WTC11 (cell line): ENCODE measurements at regions not wholly inside any gene's neighbourhood (a gene's known extent, or its start where the extent isn't known, plus 50 kb on each side); places are given as distances from the start of the nearest gene placed in this dataset.

Experiments
- ARID4B ChIP-seq: sonication (generic); formaldehyde crosslinking; IDR thresholded peaks from 2 replicates; pipeline ENCODE4 v1.8.0; 2023; ENCODE audit warnings: missing genetic modification reagents, mild to moderate bottlenecking, borderline replicate concordance
- ATF1 ChIP-seq: sonication (generic); formaldehyde crosslinking; IDR thresholded peaks from 2 replicates; pipeline ENCODE4 v1.8.1; 2023; ENCODE audit warnings: mild to moderate bottlenecking, moderate library complexity, missing genetic modification reagents
- ATF2 ChIP-seq: sonication (generic); formaldehyde crosslinking; IDR thresholded peaks from 2 replicates; pipeline ENCODE4 v1.8.1; 2022; ENCODE audit warnings: low read depth, missing genetic modification reagents, borderline replicate concordance
- CBFB ChIP-seq: sonication (generic); formaldehyde crosslinking; IDR thresholded peaks from 2 replicates; pipeline ENCODE4 v1.8.1; 2022; ENCODE audit warnings: mild to moderate bottlenecking, low read depth, missing genetic modification reagents
- CREB1 ChIP-seq: sonication (generic); formaldehyde crosslinking; IDR thresholded peaks from 2 replicates; pipeline ENCODE4 v1.8.0; 2023; ENCODE audit warnings: mild to moderate bottlenecking, missing genetic modification reagents
- ELF4 ChIP-seq: sonication (generic); formaldehyde crosslinking; IDR thresholded peaks from 2 replicates; pipeline ENCODE4 v1.8.1; 2022; ENCODE audit warnings: low read depth, mild to moderate bottlenecking, moderate library complexity, missing genetic modification reagents
- EMX1 ChIP-seq: fragments of 250-450 bp; sonication (Bioruptor Pico); IDR thresholded peaks from 2 replicates; pipeline ENCODE4 v1.8.0; 2021; ENCODE audit warnings: mild to moderate bottlenecking
- ESRRA ChIP-seq: sonication (generic); formaldehyde crosslinking; IDR thresholded peaks from 2 replicates; pipeline ENCODE4 v1.8.1; 2022; ENCODE audit warnings: mild to moderate bottlenecking, missing genetic modification reagents, borderline replicate concordance
- ETV6 ChIP-seq: sonication (generic); formaldehyde crosslinking; IDR thresholded peaks from 2 replicates; pipeline ENCODE4 v1.8.1; 2022; ENCODE audit warnings: mild to moderate bottlenecking, missing genetic modification reagents
- FOXP1 ChIP-seq: sonication (generic); formaldehyde crosslinking; IDR thresholded peaks from 2 replicates; pipeline ENCODE4 v1.8.0; 2022; ENCODE audit warnings: missing genetic modification reagents, mild to moderate bottlenecking, moderate library complexity, borderline replicate concordance
- GABPB1 ChIP-seq: sonication (generic); formaldehyde crosslinking; IDR thresholded peaks from 2 replicates; pipeline ENCODE4 v1.8.1; 2023; ENCODE audit warnings: mild to moderate bottlenecking, missing genetic modification reagents
- GTF2I ChIP-seq: fragments of 250-450 bp; sonication (Bioruptor Pico); conservative IDR thresholded peaks from 2 replicates; pipeline ENCODE4 v1.4.0; 2021; ENCODE audit warnings: mild to moderate bottlenecking
- JAZF1 ChIP-seq: fragments of 250-450 bp; sonication (Bioruptor Pico); IDR thresholded peaks from 2 replicates; pipeline ENCODE4 v1.9.0; 2021; ENCODE audit warnings: moderate library complexity, mild to moderate bottlenecking, inconsistent platforms
- NFATC4 ChIP-seq: fragments of 250-450 bp; sonication (Bioruptor Pico); IDR thresholded peaks from 2 replicates; pipeline ENCODE4 v1.9.0; 2021; ENCODE audit warnings: mild to moderate bottlenecking
- NR1H2 ChIP-seq: sonication (generic); formaldehyde crosslinking; IDR thresholded peaks from 2 replicates; pipeline ENCODE4 v1.9.0; 2021; ENCODE audit warnings: mild to moderate bottlenecking, moderate library complexity, missing genetic modification reagents
- NR3C1 ChIP-seq: sonication (generic); formaldehyde crosslinking; conservative IDR thresholded peaks from 2 replicates; pipeline ENCODE4 v1.8.1; 2023; ENCODE audit warnings: low read depth, mild to moderate bottlenecking, missing genetic modification reagents
- PRRX2 ChIP-seq: fragments of 250-450 bp; sonication (Bioruptor Pico); IDR thresholded peaks from 2 replicates; pipeline ENCODE4 v1.8.0; 2021; ENCODE audit warnings: mild to moderate bottlenecking
- SMAD3 ChIP-seq: sonication (generic); formaldehyde crosslinking; IDR thresholded peaks from 2 replicates; pipeline ENCODE4 v1.8.0; 2022; ENCODE audit warnings: missing genetic modification reagents, mild to moderate bottlenecking, borderline replicate concordance
- SOX15 ChIP-seq: fragments of 250-450 bp; sonication (Bioruptor Pico); IDR thresholded peaks from 2 replicates; pipeline ENCODE4 v1.9.0; 2021; ENCODE audit warnings: mild to moderate bottlenecking
- TCF7 ChIP-seq: sonication (generic); formaldehyde crosslinking; IDR thresholded peaks from 2 replicates; pipeline ENCODE4 v1.8.0; 2022; ENCODE audit warnings: mild to moderate bottlenecking, low read depth, missing genetic modification reagents, moderate library complexity
- ZBTB21 ChIP-seq: sonication (generic); formaldehyde crosslinking; IDR thresholded peaks from 2 replicates; pipeline ENCODE4 v1.8.1; 2023; ENCODE audit warnings: mild to moderate bottlenecking, missing genetic modification reagents, borderline replicate concordance
- ZNF121 ChIP-seq: sonication (generic); formaldehyde crosslinking; IDR thresholded peaks from 2 replicates; pipeline ENCODE4 v1.8.0; 2023; ENCODE audit warnings: missing genetic modification reagents
- ZNF219 ChIP-seq: sonication (generic); formaldehyde crosslinking; IDR thresholded peaks from 2 replicates; pipeline ENCODE4 v1.8.0; 2023; ENCODE audit warnings: missing genetic modification reagents, mild to moderate bottlenecking, borderline replicate concordance
- ZNF232 ChIP-seq: sonication (generic); formaldehyde crosslinking; IDR thresholded peaks from 2 replicates; pipeline ENCODE4 v1.8.0; 2022; ENCODE audit warnings: mild to moderate bottlenecking, missing genetic modification reagents
- ZNF281 ChIP-seq: sonication (generic); formaldehyde crosslinking; IDR thresholded peaks from 2 replicates; pipeline ENCODE4 v1.8.0; 2023; ENCODE audit warnings: mild to moderate bottlenecking, missing genetic modification reagents
- ZNF317 ChIP-seq: sonication (generic); formaldehyde crosslinking; IDR thresholded peaks from 2 replicates; pipeline ENCODE4 v1.8.1; 2023; ENCODE audit warnings: low read depth, mild to moderate bottlenecking, moderate library complexity, missing genetic modification reagents, borderline replicate concordance
- ZNF423 ChIP-seq: fragments of 250-450 bp; sonication (Bioruptor Pico); IDR thresholded peaks from 2 replicates; pipeline ENCODE4 v2.1.2; 2022; ENCODE audit warnings: mild to moderate bottlenecking, moderate library complexity
- ZNF425 ChIP-seq: fragments of 250-450 bp; sonication (Bioruptor Pico); conservative IDR thresholded peaks from 2 replicates; pipeline ENCODE4 v1.9.0; 2021; ENCODE audit warnings: mild to moderate bottlenecking
- ZNF671 ChIP-seq: fragments of 250-450 bp; sonication (Bioruptor Pico); IDR thresholded peaks from 2 replicates; pipeline ENCODE4 v1.8.0; 2021; ENCODE audit warnings: mild to moderate bottlenecking
- ZSCAN18 ChIP-seq: fragments of 250-450 bp; sonication (Bioruptor Pico); IDR thresholded peaks from 2 replicates; pipeline ENCODE4 v2.1.2; 2022; ENCODE audit warnings: mild to moderate bottlenecking, moderate library complexity

GRCh38 chr9:36748322-36748899, 175.7 kb downstream of the MELK start (continued):
- TF ChIP-seq ELF4 (CRISPR knock-in tag) (no peak), NFATC4 (CRISPR knock-in tag) (no peak), CBFB (CRISPR knock-in tag) (no peak), ZNF423 (CRISPR knock-in tag) (no peak), ZNF121 (0 out of 2 replicates have a peak, but pooled peaks have one; percentile 41), ESRRA (CRISPR knock-in tag) (peak; percentile 90; the same call in 1 of the 2 replicates), ZNF281 (0 out of 2 replicates have a peak, but pooled peaks have one; percentile 30), FOXP1 (peak; percentile 73; the same call in 1 of the 2 replicates), ZNF317 (no peak), ZNF232 (CRISPR knock-in tag) (peak; percentile 97), ZNF425 (CRISPR knock-in tag) (no peak), ZNF671 (CRISPR knock-in tag) (no peak), ATF1 (no peak), ZSCAN18 (CRISPR knock-in tag) (no peak), ATF2 (no peak), ETV6 (CRISPR knock-in tag) (peak; percentile 59; the same call in 1 of the 2 replicates), GTF2I (CRISPR knock-in tag) (no peak), ARID4B (CRISPR knock-in tag) (peak; percentile 95), SOX15 (no peak), GABPB1 (CRISPR knock-in tag) (0 out of 2 replicates have a peak, but pooled peaks have one; percentile 19), JAZF1 (CRISPR knock-in tag) (no peak), TCF7 (no peak), SMAD3 (CRISPR knock-in tag) (peak; percentile 84), CREB1 (CRISPR knock-in tag) (peak; percentile 73; the same call in 1 of the 2 replicates), NR1H2 (CRISPR knock-in tag) (no peak), NR3C1 (CRISPR knock-in tag) (no peak), EMX1 (CRISPR knock-in tag) (no peak), ZBTB21 (peak; percentile 42; the same call in 1 of the 2 replicates), PRRX2 (CRISPR knock-in tag) (no peak), ZNF219 (CRISPR knock-in tag) (0 out of 2 replicates have a peak, but pooled peaks have one; percentile 71)
